OCI-LY3 (cell line): ENCODE measurements at regions not wholly inside any gene's neighbourhood (a gene's known extent, or its start where the extent isn't known, plus 50 kb on each side); places are given as distances from the start of the nearest gene placed in this dataset.

ENCODE experiments used
- H2AFZ ChIP-seq: fragments of 200-600, 300-600 bp; shearing (Covaris generic); 2 replicates; pipeline ENCODE4 v1.6.0; 2014; ENCODE audit warnings: antibody characterized with exemption, low read depth, low read length
- H3K27ac ChIP-seq: fragments of 200-600, 300-600 bp; sonication (generic); 2 replicates; pipeline ENCODE4 v1.5.1; 2014; ENCODE audit warnings: mild to moderate bottlenecking, low read length, moderate library complexity, mixed read lengths
- H3K27me3 ChIP-seq: fragments of 200-600, 300-600 bp; sonication (generic); 2 replicates; pipeline ENCODE4 v1.6.1; 2014; ENCODE audit warnings: low read depth, low read length, mixed read lengths
- H3K36me3 ChIP-seq: fragments of 200-600, 300-600 bp; sonication (generic); replicated peaks from 2 replicates; pipeline ENCODE3; 2014; ENCODE audit warnings: low read depth, low read length, mixed read lengths
- H3K4me1 ChIP-seq: fragments of 300-600, 200-600 bp; sonication (generic); 2 replicates; pipeline ENCODE4 v1.6.1; 2014; ENCODE audit warnings: low read length, mixed read lengths
- H3K4me2 ChIP-seq: fragments of 200-600, 300-600 bp; sonication (generic); 2 replicates; pipeline ENCODE4 v1.6.1; 2014; ENCODE audit warnings: low read length, mixed read lengths
- H3K4me3 ChIP-seq: fragments of 300-600, 200-600 bp; sonication (generic); 2 replicates; pipeline ENCODE4 v1.5.1; 2014; ENCODE audit warnings: antibody characterized with exemption, mild to moderate bottlenecking, low read length, moderate library complexity
- H3K79me2 ChIP-seq: fragments of 300-600, 200-600 bp; shearing (Covaris generic); 2 replicates; pipeline ENCODE4 v1.6.1; 2014; ENCODE audit warnings: mild to moderate bottlenecking, low read length, mixed read lengths
- H3K9ac ChIP-seq: fragments of 300-600, 200-600 bp; shearing (Covaris generic); 2 replicates; pipeline ENCODE4 v1.6.0; 2014; ENCODE audit warnings: mild to moderate bottlenecking, low read length, moderate library complexity
- H3K9me3 ChIP-seq: fragments of 200-600, 300-600 bp; shearing (Covaris generic); 2 replicates; pipeline ENCODE4 v1.6.1; 2014; ENCODE audit warnings: low read length, mixed read lengths; ENCODE audit not compliant: insufficient read depth
- H4K20me1 ChIP-seq: fragments of 200-600, 300-600 bp; sonication (generic); 2 replicates; pipeline ENCODE4 v1.6.1; 2016; ENCODE audit warnings: low read length, mixed read lengths; ENCODE audit not compliant: insufficient read depth
- CTCF ChIP-seq: fragments of 200-600, 300-600 bp; sonication (generic); IDR thresholded peaks from 2 replicates; pipeline ENCODE4 v1.5.1; 2014; ENCODE audit warnings: antibody characterized with exemption, low read length, low read depth
- EZH2phosphoT487 ChIP-seq: fragments of 200-600 bp; shearing (Covaris generic); IDR thresholded peaks from 2 replicates; pipeline ENCODE4 v1.6.1; 2018; ENCODE audit warnings: antibody characterized with exemption, mixed run types, low read depth

GRCh38 chr3:30122359-30122758, 484.0 kb upstream of the TGFBR2 start:
- TF ChIP-seq CTCF (no peak), EZH2phosphoT487 (no peak)
- Histone ChIP-seq H3K4me3 (no peak overlapping the region), H2AFZ (no peak overlapping the region), H3K27ac (no peak overlapping the region), H3K9me3 (no peaks in the 10 kb centered on the region), H4K20me1 (no peaks in the 10 kb centered on the region), H3K9ac (no peak overlapping the region), H3K27me3 (no peaks in the 10 kb centered on the region), H3K4me2 (no peak overlapping the region), H3K79me2 (no peaks in the 10 kb centered on the region), H3K36me3 (no peaks in the 10 kb centered on the region), H3K4me1 (no peaks in the 10 kb centered on the region)

GRCh38 chr3:30123224-30123623, 483.2 kb upstream of the TGFBR2 start:
- H3K4me2 ChIP-seq = no peak overlapping the region
- H3K4me1 ChIP-seq = no peaks in the 10 kb centered on the region
- H3K27me3 ChIP-seq = no peaks in the 10 kb centered on the region
- H3K9ac ChIP-seq = no peak overlapping the region
- peaks cover 6% of the 10 kb centered on the region; the same call in 1 of the 2 replicates for H3K9me3 ChIP-seq
- no peak overlapping the region for H2AFZ ChIP-seq
- no peaks in the 10 kb centered on the region for H3K36me3 ChIP-seq
- TF ChIP-seq CTCF (no peak), EZH2phosphoT487 (no peak)
- no peaks in the 10 kb centered on the region for H4K20me1 ChIP-seq
- H3K27ac ChIP-seq = no peak overlapping the region
- no peak overlapping the region for H3K4me3 ChIP-seq
- no peaks in the 10 kb centered on the region for H3K79me2 ChIP-seq

GRCh38 chr3:30123755-30124154, 482.6 kb upstream of the TGFBR2 start:
- Histone ChIP-seq H3K4me2 (no peak overlapping the region), H3K4me3 (no peak overlapping the region), H3K79me2 (no peaks in the 10 kb centered on the region), H3K9me3 (peaks cover 6% of the 10 kb centered on the region; the same call in 1 of the 2 replicates), H4K20me1 (no peaks in the 10 kb centered on the region), H3K4me1 (no peaks in the 10 kb centered on the region), H3K27me3 (no peaks in the 10 kb centered on the region), H3K27ac (no peak overlapping the region), H3K36me3 (no peaks in the 10 kb centered on the region), H2AFZ (no peak overlapping the region), H3K9ac (no peak overlapping the region)
- no peak for TF ChIP-seq EZH2phosphoT487
- no peak for TF ChIP-seq CTCF

- no peaks in the 10 kb centered on the region for H4K20me1 ChIP-seq
- no peaks in the 10 kb centered on the region for H3K4me1 ChIP-seq
- no peak overlapping the region for H3K4me2 ChIP-seq
- H3K9ac ChIP-seq = no peak overlapping the region
- no peak overlapping the region for H3K27ac ChIP-seq
- peaks cover 6% of the 10 kb centered on the region; the same call in 1 of the 2 replicates for H3K9me3 ChIP-seq
- H3K4me3 ChIP-seq = no peak overlapping the region
- H2AFZ ChIP-seq = no peak overlapping the region
- no peaks in the 10 kb centered on the region for H3K27me3 ChIP-seq
- no peaks in the 10 kb centered on the region for H3K36me3 ChIP-seq
- no peaks in the 10 kb centered on the region for H3K79me2 ChIP-seq
- no peak for TF ChIP-seq EZH2phosphoT487
- no peak for TF ChIP-seq CTCF
Measured at GRCh38 chr3:30124435-30125370, 481.7 kb upstream of the TGFBR2 start.
